Sigmoid colon (tissue), 6 donors: ENCODE measurements at regions not wholly inside any gene's neighbourhood (a gene's known extent, or its start where the extent isn't known, plus 50 kb on each side); places are given as distances from the start of the nearest gene placed in this dataset.

ENCODE experiments used
- DNase-seq: peaks from one replicate; pipeline ENCODE4 v3.0.0-alpha.2; 2019
- H3K27ac ChIP-seq, 4 donors: fragments of 200-600 bp; sonication (generic); one replicate each; pipeline ENCODE4 v1.5.1; 2016 to 2019; ENCODE audit warnings: mild to moderate bottlenecking in 1 of 4
- H3K27me3 ChIP-seq, 3 donors: fragments of 200-600 bp; sonication (generic); one replicate each; pipeline ENCODE4 v1.5.1; 2019; ENCODE audit warnings: mild to moderate bottlenecking in 1 of 3
- H3K36me3 ChIP-seq, 4 donors: fragments of 200-600 bp; sonication (generic); one replicate each; pipeline ENCODE4 v1.5.1; 2016 to 2019
- H3K4me1 ChIP-seq, 4 donors: fragments of 200-600 bp; sonication (generic); one replicate each; pipeline ENCODE4 v1.5.1; 2017 to 2019
- H3K4me3 ChIP-seq, 4 donors: fragments of 200-600 bp; sonication (generic); one replicate each; pipeline ENCODE4 v1.5.1; 2017 to 2019; ENCODE audit warnings: mild to moderate bottlenecking in 2 of 4, moderate library complexity in 1 of 4
- H3K9me3 ChIP-seq, 4 donors: fragments of 200-600 bp in 3 of 4; sonication (generic) in 3 of 4; one replicate each; pipeline versions ENCODE4 v1.5.1 to v1.6.1; 2013 to 2019
- EP300 ChIP-seq, 4 donors: sonication (generic); formaldehyde crosslinking; IDR thresholded peaks; one replicate each; pipeline ENCODE4 v1.6.1; 2017; ENCODE audit warnings: antibody characterized with exemption in 4 of 4
- POLR2A ChIP-seq, 2 donors: fragments of 450-650 bp; IDR thresholded peaks; one replicate each; pipeline ENCODE4 v1.6.1; 2016; ENCODE audit warnings: antibody characterized with exemption in 2 of 2, mild to moderate bottlenecking in 2 of 2, moderate library complexity in 2 of 2
- POLR2AphosphoS5 ChIP-seq, 4 donors: sonication (generic); formaldehyde crosslinking; IDR thresholded peaks; one replicate each; pipeline ENCODE4 v1.6.1; 2017; ENCODE audit warnings: antibody characterized with exemption in 4 of 4
- WGBS, 2 donors: extraction: QIAGEN DNeasy Blood & Tissue Kit; methylation state at CpG; one replicate each; pipeline ENCODE4 v1.1.7; 2013; 5-methylcytosine and 5-hydroxymethylcytosine counted together
- intact Hi-C: fragments of 100-400 bp; cut with DNase I; formaldehyde crosslinking; loops from one replicate; pipeline ENCODE4 v1.15.1; 2023
- TF ChIP-seq, protein P1 (sequence below), 4 experiments: fragments of 450-650 bp in 3 of 4; fragments of 200-600 bp in 1 of 4; IDR thresholded peaks; one replicate each; pipeline ENCODE4 v1.5.1; 2016 to 2019; ENCODE audit warnings: antibody characterized with exemption in 4 of 4, mild to moderate bottlenecking in 3 of 4, moderate library complexity in 2 of 4
- donor health status: healthy with polysubstance abuse.
- donor health status: healthy.

GRCh38 chr18:31223371-31223770, 60.7 kb upstream of the DSC1 start:
- Histone ChIP-seq H3K4me1 (no peaks in the 10 kb centered on the region), H3K36me3 (no peaks in the 10 kb centered on the region), H3K9me3 (peaks cover 0 to 4% (median 0%) of the 10 kb centered on the region in 4 donors), H3K27ac (no peak overlapping the region), H3K4me3 (no peak overlapping the region), H3K27me3 (no peaks in the 10 kb centered on the region)
- WGBS, 2 donors = 91 to 92% methylated on average over 6 of the region's 6 CpGs
- DNase-seq = no peak
- intact Hi-C loops = no loop called here
- no peak for TF ChIP-seq POLR2A (IDR thresholded peaks at IDR 0.05)

GRCh38 chr18:31225668-31226067, 63.0 kb upstream of the DSC1 start:
- Histone ChIP-seq H3K27ac (no peak overlapping the region), H3K4me3 (no peak overlapping the region), H3K36me3 (no peaks in the 10 kb centered on the region), H3K27me3 (no peaks in the 10 kb centered on the region), H3K9me3 (peaks cover 0 to 4% (median 0%) of the 10 kb centered on the region in 4 donors), H3K4me1 (no peaks in the 10 kb centered on the region)
- TF ChIP-seq POLR2AphosphoS5 (IDR thresholded peaks at IDR 0.05) (no peak), POLR2A (IDR thresholded peaks at IDR 0.05) (no peak), EP300 (IDR thresholded peaks at IDR 0.05) (no peak)
- TF ChIP-seq, protein P1, sequence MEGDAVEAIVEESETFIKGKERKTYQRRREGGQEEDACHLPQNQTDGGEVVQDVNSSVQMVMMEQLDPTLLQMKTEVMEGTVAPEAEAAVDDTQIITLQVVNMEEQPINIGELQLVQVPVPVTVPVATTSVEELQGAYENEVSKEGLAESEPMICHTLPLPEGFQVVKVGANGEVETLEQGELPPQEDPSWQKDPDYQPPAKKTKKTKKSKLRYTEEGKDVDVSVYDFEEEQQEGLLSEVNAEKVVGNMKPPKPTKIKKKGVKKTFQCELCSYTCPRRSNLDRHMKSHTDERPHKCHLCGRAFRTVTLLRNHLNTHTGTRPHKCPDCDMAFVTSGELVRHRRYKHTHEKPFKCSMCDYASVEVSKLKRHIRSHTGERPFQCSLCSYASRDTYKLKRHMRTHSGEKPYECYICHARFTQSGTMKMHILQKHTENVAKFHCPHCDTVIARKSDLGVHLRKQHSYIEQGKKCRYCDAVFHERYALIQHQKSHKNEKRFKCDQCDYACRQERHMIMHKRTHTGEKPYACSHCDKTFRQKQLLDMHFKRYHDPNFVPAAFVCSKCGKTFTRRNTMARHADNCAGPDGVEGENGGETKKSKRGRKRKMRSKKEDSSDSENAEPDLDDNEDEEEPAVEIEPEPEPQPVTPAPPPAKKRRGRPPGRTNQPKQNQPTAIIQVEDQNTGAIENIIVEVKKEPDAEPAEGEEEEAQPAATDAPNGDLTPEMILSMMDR (IDR thresholded peaks at IDR 0.05) = no peak
- intact Hi-C loops = no loop called here
- 62 to 68% methylated on average over 5 of the region's 5 CpGs for WGBS, 2 donors
- no peak for DNase-seq

GRCh38 chr18:31227497-31228229, 65.0 kb upstream of the DSC1 start:
- intact Hi-C loops = no loop called here

GRCh38 chr18:31229829-31230228, 67.2 kb upstream of the DSC1 start:
- H3K27ac ChIP-seq = no peak overlapping the region
- H3K9me3 ChIP-seq = no peaks in the 10 kb centered on the region
- H3K27me3 ChIP-seq = no peaks in the 10 kb centered on the region
- 46 to 58% methylated on average over 2 of the region's 2 CpGs for WGBS, 2 donors
- intact Hi-C loops = no loop called here
- no peaks in the 10 kb centered on the region for H3K36me3 ChIP-seq
- no peaks in the 10 kb centered on the region for H3K4me1 ChIP-seq
- TF ChIP-seq POLR2AphosphoS5 (IDR thresholded peaks at IDR 0.05) = no peak
- TF ChIP-seq POLR2A (IDR thresholded peaks at IDR 0.05) = no peak
- TF ChIP-seq, protein P1 (IDR thresholded peaks at IDR 0.05) = no peak
- TF ChIP-seq EP300 (IDR thresholded peaks at IDR 0.05) = no peak
- H3K4me3 ChIP-seq = no peak overlapping the region
- DNase-seq = no peak

More at GRCh38 chr18:31227497-31228229, 65.0 kb upstream of the DSC1 start:
- DNase-seq = no peak
- WGBS, 2 donors = 48 to 99% methylated on average over 1 of the region's 1 CpG
- H3K27me3 ChIP-seq = no peaks in the 10 kb centered on the region
- no peaks in the 10 kb centered on the region for H3K9me3 ChIP-seq
- no peaks in the 10 kb centered on the region for H3K36me3 ChIP-seq
- H3K27ac ChIP-seq = no peak overlapping the region
- H3K4me1 ChIP-seq = no peaks in the 10 kb centered on the region
- no peak overlapping the region for H3K4me3 ChIP-seq
- TF ChIP-seq POLR2A (IDR thresholded peaks at IDR 0.05) (no peak), POLR2AphosphoS5 (IDR thresholded peaks at IDR 0.05) (no peak), EP300 (IDR thresholded peaks at IDR 0.05) (no peak)
- TF ChIP-seq, protein P1 (IDR thresholded peaks at IDR 0.05) = no peak

DNA sequence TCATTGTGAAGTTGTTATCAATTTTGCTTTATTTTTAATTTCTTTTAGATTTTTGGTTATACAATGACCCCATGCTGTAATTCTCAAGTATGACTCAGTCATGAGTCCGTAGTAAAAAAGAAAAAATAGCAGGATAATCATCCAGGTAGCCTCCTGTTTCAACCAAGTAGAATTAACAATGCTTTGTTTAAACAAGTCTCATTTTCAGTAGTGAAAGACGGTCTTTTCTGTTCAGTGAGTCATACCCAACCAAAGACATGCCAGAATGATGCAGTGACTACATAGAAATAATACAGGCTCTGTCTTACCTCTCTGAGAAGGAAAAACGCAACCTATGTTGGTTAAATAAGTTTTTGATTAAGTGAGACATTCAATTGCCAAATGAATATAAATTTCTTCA, 67.8 kb upstream of the DSC1 start:
- H3K27ac ChIP-seq = no peak overlapping the region
- DNase-seq = no peak
- no peak overlapping the region for H3K4me3 ChIP-seq
- intact Hi-C loops = no loop called here
- H3K36me3 ChIP-seq = no peaks in the 10 kb centered on the region
- TF ChIP-seq, protein P1 (IDR thresholded peaks at IDR 0.05) = no peak
- TF ChIP-seq EP300 (IDR thresholded peaks at IDR 0.05) (no peak), POLR2AphosphoS5 (IDR thresholded peaks at IDR 0.05) (no peak), POLR2A (IDR thresholded peaks at IDR 0.05) (no peak)
- 28 to 48% methylated on average over 3 of the region's 3 CpGs for WGBS, 2 donors
- H3K4me1 ChIP-seq = no peaks in the 10 kb centered on the region
- H3K27me3 ChIP-seq = no peaks in the 10 kb centered on the region
- no peaks in the 10 kb centered on the region for H3K9me3 ChIP-seq
